HCT116 (cell line): ENCODE measurements at regions not wholly inside any gene's neighbourhood (a gene's known extent, or its start where the extent isn't known, plus 50 kb on each side); places are given as distances from the start of the nearest gene placed in this dataset.

ENCODE experiments used
- ATAC-seq: fragments of 200-7000 bp; cut with Tn5 transposase; 2 replicates; pipeline ENCODE4 v1.9.1; 2020; ENCODE audit warnings: mild to moderate bottlenecking, moderate library complexity
- BruUV-seq: library from RNA; stranded (reverse); fragments of 400-500 nt; replicated peaks from 2 replicates; lab custom pipeline; 2021; lab: Mats Ljungman, UMichigan
- CTCF ChIA-PET: fragments of 300-600 bp; sonication (Branson Sonifier 250); formaldehyde crosslinking; loops from one replicate; lab custom pipeline; 2021; ENCODE audit warnings: antibody characterized with exemption; lab: Charles Lee
- POLR2A ChIA-PET: fragments of 300-600, 350-600 bp; sonication (Branson Sonifier 250); formaldehyde crosslinking; loops from one replicate; lab custom pipeline; 2021; ENCODE audit warnings: antibody characterized with exemption; lab: Charles Lee
- RAD21 ChIA-PET, 2 experiments: fragments of 300-600 bp; sonication (Branson Sonifier 250); formaldehyde crosslinking; loops; one replicate each; lab custom pipeline; 2023; ENCODE audit warnings: low total read pairs in 2 of 2; ENCODE audit not compliant: uncharacterized antibody in 2 of 2, unreplicated experiment in 2 of 2, low non-redundant PET in 1 of 2; lab: Charles Lee
- DNase-seq: peaks from one replicate; pipeline ENCODE4 v3.0.0-alpha.2; 2010; ENCODE audit warnings: low read depth, low spot score
- H2AFZ ChIP-seq: fragments of 200-600 bp; shearing (Covaris generic), sonication (generic); 2 replicates; pipeline ENCODE4 v1.6.1; 2017; ENCODE audit warnings: low read depth, mixed run types, mixed read lengths, antibody characterized with exemption, low read length; ENCODE audit not compliant: poor library complexity, severe bottlenecking
- H3K27ac ChIP-seq: 2 replicates; pipeline ENCODE4 v1.5.1; 2012; ENCODE audit warnings: low read depth, low read length
- H3K27me3 ChIP-seq: fragments of 200-600 bp; sonication (generic); 2 replicates; pipeline ENCODE4 v1.6.1; 2016; ENCODE audit warnings: mixed run types, low read length, mixed read lengths; ENCODE audit not compliant: insufficient read depth
- H3K36me3 ChIP-seq, 2 experiments: fragments of 200-500 bp in 1 of 2; fragments of 200-600 bp in 1 of 2; sonication (Bioruptor generic) in 1 of 2; sonication (generic) in 1 of 2; 2 replicates each; pipeline versions ENCODE4 v1.5.1 to v1.6.1; 2014 to 2016; ENCODE audit warnings: low read length in 2 of 2, inconsistent platforms in 1 of 2, mixed read lengths in 1 of 2, mixed run types in 1 of 2; ENCODE audit not compliant: insufficient read depth in 2 of 2, control insufficient read depth in 1 of 2
- H3K4me1 ChIP-seq, 2 experiments: fragments of 200-600 bp in 1 of 2; sonication (generic) in 1 of 2; 2 replicates each; pipeline versions ENCODE4 v1.5.1 to v1.6.1; 2012 to 2017; ENCODE audit warnings: low read length in 2 of 2, inconsistent platforms in 1 of 2, mild to moderate bottlenecking in 1 of 2, mixed read lengths in 1 of 2, mixed run types in 1 of 2, moderate library complexity in 1 of 2; ENCODE audit not compliant: insufficient read depth in 2 of 2, control insufficient read depth in 1 of 2
- H3K4me2 ChIP-seq: fragments of 200-600 bp; sonication (generic); 2 replicates; pipeline ENCODE4 v1.6.1; 2017; ENCODE audit warnings: mixed run types, low read length, mixed read lengths
- H3K4me3 ChIP-seq, 2 experiments: fragments of 200-600 bp in 1 of 2; sonication (generic) in 1 of 2; replicated peaks in 1 of 2; 2 replicates each; pipeline ENCODE4 v1.5.1; 2011 to 2016; ENCODE audit warnings: low read length in 2 of 2, control low read depth in 1 of 2, low read depth in 1 of 2, mild to moderate bottlenecking in 1 of 2, mixed read lengths in 1 of 2, mixed run types in 1 of 2
- H3K79me2 ChIP-seq: fragments of 200-600 bp; sonication (generic); 2 replicates; pipeline ENCODE4 v1.6.1; 2017; ENCODE audit warnings: mild to moderate bottlenecking, mixed run types, low read length, moderate library complexity, mixed read lengths; ENCODE audit not compliant: insufficient read depth
- H3K9ac ChIP-seq: fragments of 200-600 bp; sonication (generic); 2 replicates; pipeline ENCODE4 v1.6.1; 2016; ENCODE audit warnings: low read length, mixed read lengths
- H3K9me2 ChIP-seq: fragments of 200-600 bp; sonication (generic), shearing (Covaris generic); 2 replicates; pipeline ENCODE4 v1.6.1; 2017; ENCODE audit warnings: mixed run types, mild to moderate bottlenecking, moderate library complexity; ENCODE audit not compliant: insufficient read depth
- H3K9me3 ChIP-seq, 2 experiments: fragments of 200-500 bp in 1 of 2; fragments of 200-600 bp in 1 of 2; sonication (Bioruptor generic) in 1 of 2; sonication (generic) in 1 of 2; 2 replicates each; pipeline ENCODE4 v1.6.1; 2014 to 2017; ENCODE audit warnings: low read length in 2 of 2, mixed read lengths in 2 of 2, inconsistent platforms in 1 of 2, low read depth in 1 of 2, mild to moderate bottlenecking in 1 of 2, mixed run types in 1 of 2, moderate library complexity in 1 of 2; ENCODE audit not compliant: control insufficient read depth in 1 of 2, insufficient read depth in 1 of 2
- H4K20me1 ChIP-seq: fragments of 200-600 bp; sonication (generic), shearing (Covaris generic); 2 replicates; pipeline ENCODE4 v1.6.1; 2017; ENCODE audit warnings: mixed run types, mild to moderate bottlenecking, moderate library complexity; ENCODE audit not compliant: insufficient read depth
- ATF3 ChIP-seq: IDR thresholded peaks from 2 replicates; pipeline ENCODE4 v1.6.1; 2012
- CTCF ChIP-seq, 3 experiments: fragments of 200-600 bp in 1 of 3; sonication (generic) in 1 of 3; IDR thresholded peaks in 2 of 3; conservative IDR thresholded peaks in 1 of 3; 2 replicates each; pipeline ENCODE4 v1.5.1; 2012 to 2017; ENCODE audit warnings: low read depth in 2 of 3, low read length in 2 of 3, antibody characterized with exemption in 1 of 3, borderline replicate concordance in 1 of 3, control low read depth in 1 of 3, mild to moderate bottlenecking in 1 of 3, mixed read lengths in 1 of 3, mixed run types in 1 of 3, moderate library complexity in 1 of 3; ENCODE audit not compliant: insufficient read depth in 1 of 3
- EGR1 ChIP-seq: IDR thresholded peaks from 2 replicates; pipeline ENCODE4 v1.6.1; 2012; ENCODE audit warnings: low read depth
- EZH2 ChIP-seq: fragments of 200-600 bp; sonication (generic); IDR thresholded peaks from 2 replicates; pipeline ENCODE4 v1.6.1; 2017; ENCODE audit warnings: antibody characterized with exemption, mixed run types
- FOSL1 ChIP-seq: IDR thresholded peaks from 2 replicates; pipeline ENCODE4 v1.6.1; 2012; ENCODE audit warnings: low read depth
- JUND ChIP-seq: IDR thresholded peaks from 2 replicates; pipeline ENCODE4 v1.6.1; 2012
- POLR2A ChIP-seq: IDR thresholded peaks from 2 replicates; pipeline ENCODE4 v1.7.0; 2011; ENCODE audit warnings: borderline replicate concordance; ENCODE audit not compliant: insufficient read depth, insufficient read length; ENCODE audit errors: extremely low read depth
- POLR2AphosphoS5 ChIP-seq: IDR thresholded peaks from 2 replicates; pipeline ENCODE4 v1.6.1; 2011; ENCODE audit warnings: mild to moderate bottlenecking, low read depth, low read length, moderate library complexity
- REST ChIP-seq: IDR thresholded peaks from 2 replicates; pipeline ENCODE4 v1.6.1; 2012; ENCODE audit warnings: low read depth
- SP1 ChIP-seq: IDR thresholded peaks from 2 replicates; pipeline ENCODE4 v1.6.1; 2012; ENCODE audit warnings: low read depth
- SRF ChIP-seq: IDR thresholded peaks from 2 replicates; pipeline ENCODE4 v1.6.1; 2012; ENCODE audit warnings: low read depth
- TCF7L2 ChIP-seq: IDR thresholded peaks from 2 replicates; pipeline ENCODE4 v1.7.0; 2011; ENCODE audit warnings: borderline replicate concordance, inconsistent platforms; ENCODE audit not compliant: insufficient read depth, insufficient read length; ENCODE audit errors: extremely low read depth
- ZBTB33 ChIP-seq: IDR thresholded peaks from 2 replicates; pipeline ENCODE4 v1.6.1; 2011; ENCODE audit warnings: mild to moderate bottlenecking, low read length, moderate library complexity; ENCODE audit not compliant: insufficient replicate concordance; ENCODE audit errors: extremely low read depth
- intact Hi-C: fragments of 100-400 bp; cut with micrococcal nuclease; formaldehyde crosslinking; loops from 2 replicates; pipeline ENCODE4 v1.10.0; 2022

- POLR2A ChIA-PET = no interaction called here
- no TSS peak for BruUV-seq
- H3K79me2 ChIP-seq = no peaks in the 10 kb centered on the region
- no peaks in the 10 kb centered on the region for H3K27me3 ChIP-seq
- H3K4me2 ChIP-seq = no peak overlapping the region
- DNase-seq (no peak), ATAC-seq (no peak)
- CTCF ChIA-PET = interaction anchor here (0.9 kb wide), 1 partner anchor 20 kb away, joined by 3 read pairs; no protein-coding TSS in a partner anchor
- no peak overlapping the region for H2AFZ ChIP-seq
- intact Hi-C loops = no loop called here
- no peak overlapping the region for H3K4me3 ChIP-seq
- RAD21 ChIA-PET = no interaction called here
- H3K4me1 ChIP-seq = no peaks in the 10 kb centered on the region
- H3K9ac ChIP-seq = no peak overlapping the region
- no peaks in the 10 kb centered on the region for H3K9me2 ChIP-seq
- H3K27ac ChIP-seq = no peak overlapping the region
- no peaks in the 10 kb centered on the region for H4K20me1 ChIP-seq
- H3K36me3 ChIP-seq = no peaks in the 10 kb centered on the region
- TF ChIP-seq POLR2A = no peak
- TF ChIP-seq SP1 = no peak
- no peak for TF ChIP-seq CTCF (IDR thresholded peaks at IDR 0.05 in 2 of 3, conservative IDR thresholded peaks at IDR 0.05 in 1 of 3; ENCODE audit: borderline replicate concordance in 1 of 3, insufficient read depth in 1 of 3, low read depth in 2 of 3, low read length in 2 of 3)
- TF ChIP-seq EGR1 = no peak
- no peak for TF ChIP-seq POLR2AphosphoS5
- TF ChIP-seq EZH2 = no peak
- no peak for TF ChIP-seq ATF3
- no peak for TF ChIP-seq TCF7L2
- TF ChIP-seq ZBTB33 = no peak
- no peak for TF ChIP-seq SRF
- TF ChIP-seq REST = no peak
- no peak for TF ChIP-seq JUND
- no peak for TF ChIP-seq FOSL1
- H3K9me3 ChIP-seq = no peaks in the 10 kb centered on the region; a peak in 1 of 4 replicates
Observed at GRCh38 chr12:68094195-68094594, 65.3 kb downstream of the IFNG start.
